H4 (cell line): ENCODE measurements at regions not wholly inside any gene's neighbourhood (a gene's known extent, or its start where the extent isn't known, plus 50 kb on each side); places are given as distances from the start of the nearest gene placed in this dataset.
"Not testable (repeated sequence)": the region's sequence is repeated elsewhere in the genome, so short reads cannot be mapped to it uniquely, and the experiment has no call there.

Source experiments
- DNase-seq: peaks from one replicate; pipeline ENCODE4 v3.0.0-alpha.2; 2015; ENCODE audit warnings: low spot score

- DNase-seq = no peak
These were observed 70.9 kb upstream of the ZNF169 start for GRCh38 chr9:94188246-94188645.

DNA sequence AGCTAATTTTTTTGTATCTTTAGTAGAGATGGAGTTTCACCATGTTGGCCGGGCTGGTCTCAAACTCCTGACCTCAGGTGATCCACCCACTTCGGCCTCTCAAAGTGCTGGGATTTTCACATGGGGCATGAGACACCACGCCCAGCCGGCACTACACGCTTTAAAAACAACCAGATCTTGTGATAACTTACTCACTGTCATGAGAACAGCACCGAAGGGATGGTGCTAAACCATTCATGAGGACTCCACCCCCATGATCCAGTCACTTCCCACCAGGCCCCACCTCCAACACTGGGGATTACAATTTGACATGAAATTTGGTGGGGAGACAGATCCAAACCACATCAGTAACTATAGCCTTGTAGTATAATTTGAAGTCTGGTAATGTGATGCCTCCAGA, 67.4 kb upstream of the ZNF169 start:
- DNase-seq = not testable (repeated sequence)

GRCh38 chr9:94198414-94198813, 60.7 kb upstream of the ZNF169 start:
- no peak for DNase-seq

- DNase-seq = no peak
These were observed 59.3 kb upstream of the ZNF169 start for GRCh38 chr9:94199776-94200175.

DNA sequence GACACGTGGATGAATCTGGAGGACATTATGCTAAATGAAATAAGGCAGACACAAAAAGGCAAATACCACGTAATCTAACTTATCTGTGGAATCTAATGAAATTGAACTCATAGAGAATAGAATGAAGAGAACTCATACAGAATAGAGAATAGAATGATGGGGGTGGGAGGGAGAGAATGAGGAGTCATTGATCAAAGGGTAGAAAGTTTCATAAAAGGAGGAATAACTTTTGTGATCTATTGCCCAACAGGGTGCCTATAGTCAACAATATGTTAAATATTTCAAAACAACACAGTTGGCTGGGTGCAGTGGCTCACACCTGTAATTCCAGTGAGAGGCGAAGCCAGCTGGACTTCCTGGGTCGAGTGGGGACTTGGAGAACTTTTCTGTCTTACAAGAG, 54.9 kb upstream of the ZNF169 start:
- no peak for DNase-seq

- no peak for DNase-seq
These were observed 51.3 kb upstream of the ZNF169 start for GRCh38 chr9:94207781-94208180.
